Endodermal cell (in vitro differentiated cells): ENCODE measurements at regions not wholly inside any gene's neighbourhood (a gene's known extent, or its start where the extent isn't known, plus 50 kb on each side); places are given as distances from the start of the nearest gene placed in this dataset.

Experiments
- DNase-seq: peaks from one replicate; pipeline ENCODE4 v3.0.0-alpha.2; 2017
- H3K27ac ChIP-seq: 2 replicates; pipeline ENCODE4 v1.5.1; 2013; ENCODE audit warnings: mild to moderate bottlenecking, low read depth, low read length, moderate library complexity
- H3K27me3 ChIP-seq: 2 replicates; pipeline ENCODE4 v1.6.1; 2013; ENCODE audit warnings: mild to moderate bottlenecking, low read length, moderate library complexity; ENCODE audit not compliant: insufficient read depth, control insufficient read depth, poor library complexity, severe bottlenecking
- H3K36me3 ChIP-seq: 2 replicates; pipeline ENCODE4 v1.7.0; 2013; ENCODE audit warnings: mild to moderate bottlenecking, low read length, moderate library complexity; ENCODE audit not compliant: control insufficient read depth, insufficient read depth
- H3K4me1 ChIP-seq: one replicate; pipeline ENCODE4 v1.7.0; 2013; ENCODE audit warnings: low read length; ENCODE audit not compliant: control insufficient read depth, insufficient read depth
- H3K4me3 ChIP-seq: 2 replicates; pipeline ENCODE4 v1.5.1; 2013; ENCODE audit warnings: mild to moderate bottlenecking, low read length, moderate library complexity
- H3K9ac ChIP-seq: 2 replicates; pipeline ENCODE4 v1.6.1; 2013; ENCODE audit warnings: mild to moderate bottlenecking, low read length, moderate library complexity; ENCODE audit not compliant: poor library complexity, severe bottlenecking; ENCODE audit errors: extremely low read depth
- H3K9me3 ChIP-seq: 2 replicates; pipeline ENCODE4 v1.6.1; 2013; ENCODE audit warnings: mild to moderate bottlenecking, low read length, moderate library complexity; ENCODE audit not compliant: control insufficient read depth
- H3K27ac Mint-ChIP-seq: 2 replicates; pipeline ENCODE4 v1.8.0; 2020; ENCODE audit warnings: mixed read lengths
- H3K27me3 Mint-ChIP-seq: 2 replicates; pipeline ENCODE4 v1.8.0; 2021; ENCODE audit warnings: mild to moderate bottlenecking, mixed read lengths; ENCODE audit not compliant: insufficient read depth
- H3K36me3 Mint-ChIP-seq: 2 replicates; pipeline ENCODE4 v1.8.0; 2020; ENCODE audit warnings: low read depth, mixed read lengths
- H3K4me1 Mint-ChIP-seq: 2 replicates; pipeline ENCODE4 v1.8.0; 2020; ENCODE audit warnings: mixed read lengths
- H3K4me3 Mint-ChIP-seq: 2 replicates; pipeline ENCODE4 v1.8.0; 2020; ENCODE audit warnings: mild to moderate bottlenecking, moderate library complexity, mixed read lengths
- H3K9me3 Mint-ChIP-seq: 2 replicates; pipeline ENCODE4 v1.8.0; 2020; ENCODE audit warnings: mild to moderate bottlenecking, mixed read lengths
- CTCF ChIP-seq: fragments of 200-600 bp; sonication (generic); conservative IDR thresholded peaks from 2 replicates; pipeline ENCODE4 v1.5.0; 2021; ENCODE audit warnings: antibody characterized with exemption, mild to moderate bottlenecking
- WGBS, 2 experiments: methylation state at CpG; one replicate each; pipeline versions ENCODE4 v1.1.5 to v1.1.7; 2013; ENCODE audit warnings: missing lambda C conversion rate in 2 of 2, mixed read lengths in 1 of 2; ENCODE audit not compliant: insufficient coverage in 1 of 2, insufficient read length in 1 of 2; 5-methylcytosine and 5-hydroxymethylcytosine counted together

GRCh38 chr12:111203446-111203845 lies 165.4 kb downstream of the PHETA1 start:
- no peak overlapping the region for H3K27ac Mint-ChIP-seq
- H3K36me3 ChIP-seq = no peaks in the 10 kb centered on the region
- no peak overlapping the region for H3K27ac ChIP-seq
- H3K27me3 Mint-ChIP-seq = no peaks in the 10 kb centered on the region
- WGBS, 2 experiments = 87 to 94% methylated on average over 4 of the region's 4 CpGs
- TF ChIP-seq CTCF = no peak
- H3K4me1 Mint-ChIP-seq = peaks cover 3% of the 10 kb centered on the region
- no peak overlapping the region for H3K4me3 Mint-ChIP-seq
- no peaks in the 10 kb centered on the region for H3K9me3 Mint-ChIP-seq
- H3K27me3 ChIP-seq = no peaks in the 10 kb centered on the region
- H3K36me3 Mint-ChIP-seq = no peaks in the 10 kb centered on the region
- H3K9ac ChIP-seq = no peak overlapping the region
- no peaks in the 10 kb centered on the region for H3K4me1 ChIP-seq
- DNase-seq = no peak
- H3K9me3 ChIP-seq = no peaks in the 10 kb centered on the region
- no peak overlapping the region for H3K4me3 ChIP-seq

GRCh38 chr12:111202237-111202915 lies 166.5 kb downstream of the PHETA1 start:
- Mint-ChIP-seq H3K36me3 (no peaks in the 10 kb centered on the region), H3K27ac (no peak overlapping the region), H3K27me3 (no peaks in the 10 kb centered on the region), H3K4me3 (no peak overlapping the region), H3K4me1 (no peaks in the 10 kb centered on the region), H3K9me3 (no peaks in the 10 kb centered on the region)
- no peak for TF ChIP-seq CTCF
- no peak overlapping the region for H3K9ac ChIP-seq
- no peaks in the 10 kb centered on the region for H3K27me3 ChIP-seq
- H3K9me3 ChIP-seq = no peaks in the 10 kb centered on the region
- H3K4me1 ChIP-seq = no peaks in the 10 kb centered on the region
- no peaks in the 10 kb centered on the region for H3K36me3 ChIP-seq
- H3K27ac ChIP-seq = no peak overlapping the region
- no peak for DNase-seq
- H3K4me3 ChIP-seq = no peak overlapping the region
- 92 to 96% methylated on average over 6 to 17 of the region's 17 CpGs for WGBS, 2 experiments

GRCh38 chr12:111201495-111202236 lies 167.2 kb downstream of the PHETA1 start:
- DNase-seq = no peak
- Mint-ChIP-seq H3K9me3 (no peaks in the 10 kb centered on the region), H3K36me3 (no peaks in the 10 kb centered on the region), H3K27ac (no peak overlapping the region), H3K4me3 (no peak overlapping the region), H3K4me1 (no peaks in the 10 kb centered on the region), H3K27me3 (no peaks in the 10 kb centered on the region)
- Histone ChIP-seq H3K36me3 (no peaks in the 10 kb centered on the region), H3K9me3 (no peaks in the 10 kb centered on the region), H3K4me1 (no peaks in the 10 kb centered on the region), H3K27ac (no peak overlapping the region), H3K9ac (no peak overlapping the region), H3K27me3 (no peaks in the 10 kb centered on the region), H3K4me3 (no peak overlapping the region)
- no peak for TF ChIP-seq CTCF
- WGBS, 2 experiments = 91 to 92% methylated on average over 8 to 11 of the region's 11 CpGs
